WTC11 (cell line): ENCODE measurements at regions not wholly inside any gene's neighbourhood (a gene's known extent, or its start where the extent isn't known, plus 50 kb on each side); places are given as distances from the start of the nearest gene placed in this dataset.

ENCODE experiments used
- ATAC-seq: fragments of 200-7000 bp; cut with Tn5 transposase; 2 replicates; pipeline ENCODE4 v1.10.0; 2021; ENCODE audit warnings: mild to moderate bottlenecking, moderate library complexity
- CTCF ChIA-PET: fragments of 300-600 bp; sonication (Branson Sonifier 250); formaldehyde crosslinking; loops from one replicate; lab custom pipeline; 2021; ENCODE audit warnings: antibody characterized with exemption; lab: Charles Lee
- POLR2A ChIA-PET: fragments of 350-600 bp; sonication (Branson Sonifier 250); formaldehyde crosslinking; loops from one replicate; lab custom pipeline; 2021; ENCODE audit warnings: antibody characterized with exemption; lab: Charles Lee
- DNase-seq: peaks from one replicate; pipeline ENCODE4 v3.0.0; 2021; ENCODE audit warnings: low spot score
- H3K27ac Mint-ChIP-seq: 2 replicates; pipeline ENCODE4 v1.8.0; 2021; ENCODE audit warnings: mixed read lengths
- H3K27me3 Mint-ChIP-seq: 2 replicates; pipeline ENCODE4 v1.8.0; 2021; ENCODE audit warnings: low read depth, mild to moderate bottlenecking, moderate library complexity, mixed read lengths
- H3K36me3 Mint-ChIP-seq: 2 replicates; pipeline ENCODE4 v1.8.0; 2021; ENCODE audit warnings: mixed read lengths
- H3K4me1 Mint-ChIP-seq: 2 replicates; pipeline ENCODE4 v1.8.0; 2022; ENCODE audit warnings: mixed read lengths
- H3K4me3 Mint-ChIP-seq: 2 replicates; pipeline ENCODE4 v1.8.0; 2021; ENCODE audit warnings: mild to moderate bottlenecking, moderate library complexity, mixed read lengths
- H3K9me3 Mint-ChIP-seq: 2 replicates; pipeline ENCODE4 v1.8.0; 2021; ENCODE audit warnings: mixed read lengths
- CREM ChIP-seq: sonication (generic); formaldehyde crosslinking; IDR thresholded peaks from 2 replicates; pipeline ENCODE4 v1.8.1; 2022; ENCODE audit warnings: mild to moderate bottlenecking, missing genetic modification reagents, moderate library complexity
- CTCF ChIP-seq: fragments of 200-600 bp; IDR thresholded peaks from 2 replicates; pipeline ENCODE4 v1.8.0; 2022; ENCODE audit warnings: antibody characterized with exemption
- E2F1 ChIP-seq: sonication (generic); formaldehyde crosslinking; IDR thresholded peaks from 2 replicates; pipeline ENCODE4 v1.8.0; 2022; ENCODE audit warnings: mild to moderate bottlenecking, missing genetic modification reagents
- E2F5 ChIP-seq: sonication (generic); formaldehyde crosslinking; IDR thresholded peaks from 2 replicates; pipeline ENCODE4 v1.8.1; 2022; ENCODE audit warnings: mild to moderate bottlenecking, moderate library complexity, missing genetic modification reagents
- ERG ChIP-seq: fragments of 250-450 bp; sonication (Bioruptor Pico); IDR thresholded peaks from 2 replicates; pipeline ENCODE4 v1.8.0; 2021; ENCODE audit warnings: mild to moderate bottlenecking
- ESRRA ChIP-seq: sonication (generic); formaldehyde crosslinking; IDR thresholded peaks from 2 replicates; pipeline ENCODE4 v1.8.1; 2022; ENCODE audit warnings: mild to moderate bottlenecking, missing genetic modification reagents, borderline replicate concordance
- GTF2I ChIP-seq: fragments of 250-450 bp; sonication (Bioruptor Pico); conservative IDR thresholded peaks from 2 replicates; pipeline ENCODE4 v1.4.0; 2021; ENCODE audit warnings: mild to moderate bottlenecking
- IRF1 ChIP-seq: sonication (generic); formaldehyde crosslinking; IDR thresholded peaks from 2 replicates; pipeline ENCODE4 v1.8.0; 2023; ENCODE audit warnings: missing genetic modification reagents
- MLX ChIP-seq: sonication (generic); formaldehyde crosslinking; IDR thresholded peaks from 2 replicates; pipeline ENCODE4 v1.8.1; 2023; ENCODE audit warnings: mild to moderate bottlenecking, missing genetic modification reagents, moderate library complexity
- NR3C1 ChIP-seq: sonication (generic); formaldehyde crosslinking; conservative IDR thresholded peaks from 2 replicates; pipeline ENCODE4 v1.8.1; 2023; ENCODE audit warnings: low read depth, mild to moderate bottlenecking, missing genetic modification reagents
- OVOL2 ChIP-seq: fragments of 250-450 bp; sonication (Bioruptor Pico); IDR thresholded peaks from 2 replicates; pipeline ENCODE4 v1.9.0; 2021; ENCODE audit warnings: mild to moderate bottlenecking, borderline replicate concordance
- SP1 ChIP-seq: sonication (generic); formaldehyde crosslinking; conservative IDR thresholded peaks from 2 replicates; pipeline ENCODE4 v1.8.1; 2022; ENCODE audit warnings: missing genetic modification reagents
- TCF7 ChIP-seq: sonication (generic); formaldehyde crosslinking; IDR thresholded peaks from 2 replicates; pipeline ENCODE4 v1.8.0; 2022; ENCODE audit warnings: mild to moderate bottlenecking, low read depth, missing genetic modification reagents, moderate library complexity
- USF2 ChIP-seq: sonication (generic); formaldehyde crosslinking; IDR thresholded peaks from 2 replicates; pipeline ENCODE4 v1.8.1; 2023; ENCODE audit warnings: mild to moderate bottlenecking, missing genetic modification reagents, moderate library complexity
- ZBTB21 ChIP-seq: sonication (generic); formaldehyde crosslinking; IDR thresholded peaks from 2 replicates; pipeline ENCODE4 v1.8.1; 2023; ENCODE audit warnings: mild to moderate bottlenecking, missing genetic modification reagents, borderline replicate concordance
- ZNF138 ChIP-seq: sonication (generic); formaldehyde crosslinking; conservative IDR thresholded peaks from 2 replicates; pipeline ENCODE4 v1.8.1; 2022; ENCODE audit warnings: mild to moderate bottlenecking, moderate library complexity, missing genetic modification reagents
- ZNF219 ChIP-seq: sonication (generic); formaldehyde crosslinking; IDR thresholded peaks from 2 replicates; pipeline ENCODE4 v1.8.0; 2023; ENCODE audit warnings: missing genetic modification reagents, mild to moderate bottlenecking, borderline replicate concordance
- ZNF416 ChIP-seq: fragments of 250-450 bp; sonication (Bioruptor Pico); IDR thresholded peaks from 2 replicates; pipeline ENCODE4 v1.9.0; 2021; ENCODE audit warnings: mild to moderate bottlenecking, inconsistent platforms
- ZNF671 ChIP-seq: fragments of 250-450 bp; sonication (Bioruptor Pico); IDR thresholded peaks from 2 replicates; pipeline ENCODE4 v1.8.0; 2021; ENCODE audit warnings: mild to moderate bottlenecking
- TF ChIP-seq, protein P1 (sequence below): fragments of 250-450 bp; sonication (Bioruptor Pico); IDR thresholded peaks from 2 replicates; pipeline ENCODE4 v2.1.2; 2022; ENCODE audit warnings: mild to moderate bottlenecking, moderate library complexity
- TF ChIP-seq, protein P2 (sequence below): sonication (generic); formaldehyde crosslinking; conservative IDR thresholded peaks from 2 replicates; pipeline ENCODE4 v1.8.1; 2022; ENCODE audit warnings: mild to moderate bottlenecking, missing genetic modification reagents

GRCh38 chr13:23960566-23961156, 63.4 kb upstream of the C1QTNF9B start:
- Mint-ChIP-seq H3K36me3 (no peaks in the 10 kb centered on the region), H3K4me1 (peaks cover 7% of the 10 kb centered on the region), H3K27me3 (no peaks in the 10 kb centered on the region), H3K9me3 (no peaks in the 10 kb centered on the region), H3K4me3 (no peak overlapping the region), H3K27ac (no peak overlapping the region)
- no peak for DNase-seq
- ChIA-PET CTCF (interaction anchor here (0.5 to 3.9 kb wide), 44 partner anchors 9 to 382 kb away, joined by 3 to 41 read pairs (median 4); partner anchors contain the start of genes MIPEP and SPATA13), POLR2A (interaction anchor here (0.5 kb wide), 1 partner anchor 52 kb away, joined by 3 read pairs; no protein-coding TSS in a partner anchor)
- ATAC-seq = peak; percentile 71
- TF ChIP-seq CTCF = peak; percentile 53
- no peak for TF ChIP-seq NR3C1 (CRISPR knock-in tag)

- no peak for DNase-seq
- Mint-ChIP-seq H3K27ac (no peak overlapping the region), H3K27me3 (no peaks in the 10 kb centered on the region), H3K36me3 (no peaks in the 10 kb centered on the region)
- no peak for TF ChIP-seq ESRRA
- TF ChIP-seq IRF1 = no peak
- no peak for TF ChIP-seq ZNF138 (CRISPR knock-in tag)
- TF ChIP-seq USF2 (CRISPR knock-in tag) = no peak
- no peak for TF ChIP-seq OVOL2 (CRISPR knock-in tag)
- no peak for TF ChIP-seq TCF7 (CRISPR knock-in tag)
- no peak for TF ChIP-seq ZBTB21 (CRISPR knock-in tag)
- TF ChIP-seq CREM (CRISPR knock-in tag) = no peak
- no peak for TF ChIP-seq ZNF219
- no peak for TF ChIP-seq ERG (CRISPR knock-in tag)
- TF ChIP-seq E2F1 (CRISPR knock-in tag) = no peak
- no peak for TF ChIP-seq ZNF416 (CRISPR knock-in tag)
- no peak for TF ChIP-seq CTCF
- no peak for TF ChIP-seq E2F5 (CRISPR knock-in tag)
- TF ChIP-seq, protein P1, sequence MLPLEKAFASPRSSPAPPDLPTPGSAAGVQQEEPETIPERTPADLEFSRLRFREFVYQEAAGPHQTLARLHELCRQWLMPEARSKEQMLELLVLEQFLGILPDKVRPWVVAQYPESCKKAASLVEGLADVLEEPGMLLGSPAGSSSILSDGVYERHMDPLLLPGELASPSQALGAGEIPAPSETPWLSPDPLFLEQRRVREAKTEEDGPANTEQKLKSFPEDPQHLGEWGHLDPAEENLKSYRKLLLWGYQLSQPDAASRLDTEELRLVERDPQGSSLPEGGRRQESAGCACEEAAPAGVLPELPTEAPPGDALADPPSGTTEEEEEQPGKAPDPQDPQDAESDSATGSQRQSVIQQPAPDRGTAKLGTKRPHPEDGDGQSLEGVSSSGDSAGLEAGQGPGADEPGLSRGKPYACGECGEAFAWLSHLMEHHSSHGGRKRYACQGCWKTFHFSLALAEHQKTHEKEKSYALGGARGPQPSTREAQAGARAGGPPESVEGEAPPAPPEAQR (CRISPR knock-in tag) = no peak
- TF ChIP-seq, protein P2, sequence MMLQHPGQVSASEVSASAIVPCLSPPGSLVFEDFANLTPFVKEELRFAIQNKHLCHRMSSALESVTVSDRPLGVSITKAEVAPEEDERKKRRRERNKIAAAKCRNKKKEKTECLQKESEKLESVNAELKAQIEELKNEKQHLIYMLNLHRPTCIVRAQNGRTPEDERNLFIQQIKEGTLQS (CRISPR knock-in tag) = no peak
- no peak for TF ChIP-seq ZNF671 (CRISPR knock-in tag)
- TF ChIP-seq GTF2I (CRISPR knock-in tag) = no peak
- no peak for TF ChIP-seq MLX (CRISPR knock-in tag)
- TF ChIP-seq SP1 = no peak
- TF ChIP-seq, all 79 proteins: peak for 0
- Mint-ChIP-seq H3K9me3 (no peaks in the 10 kb centered on the region), H3K4me1 (peaks cover 5% of the 10 kb centered on the region), H3K4me3 (no peak overlapping the region)
- CTCF ChIA-PET = no interaction called here
- POLR2A ChIA-PET = no interaction called here
- ATAC-seq = no peak
These were observed 66.1 kb upstream of the C1QTNF9B start for GRCh38 chr13:23963184-23963931.
